Activated naive CD4-positive, alpha-beta T cell (primary cell): ENCODE measurements at regions not wholly inside any gene's neighbourhood (a gene's known extent, or its start where the extent isn't known, plus 50 kb on each side); places are given as distances from the start of the nearest gene placed in this dataset.
A peak's percentile ranks its signal among the peaks of the same experiment; 100 is the strongest.
"Not testable (repeated sequence)": the region's sequence is repeated elsewhere in the genome, so short reads cannot be mapped to it uniquely, and the experiment has no call there.

ENCODE experiments used
- DNase-seq, 4 experiments: peaks; one replicate each; lab custom pipeline; 2025; lab: John Stamatoyannopoulos, UW

DNA sequence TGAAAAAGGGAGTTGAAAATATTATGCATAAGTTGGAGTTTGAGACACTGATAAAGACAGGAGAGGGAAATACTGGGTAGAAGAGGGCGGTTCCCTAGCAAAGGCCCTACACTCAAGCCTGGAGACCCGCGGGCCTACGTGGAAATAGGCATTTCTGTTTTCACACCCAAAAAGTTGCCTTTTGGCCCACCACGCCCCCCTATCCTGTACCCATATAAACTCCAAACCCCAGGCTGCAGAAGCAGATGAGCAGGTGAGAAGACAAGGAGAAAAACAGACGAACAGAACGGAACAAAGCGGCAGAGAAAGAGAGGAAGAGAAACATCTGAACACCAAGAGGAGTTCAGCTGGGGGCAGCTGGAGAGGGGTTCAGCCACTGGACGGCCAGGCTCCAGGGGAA is 177.9 kb downstream of the GALC start:
- DNase-seq = no peak

DNA sequence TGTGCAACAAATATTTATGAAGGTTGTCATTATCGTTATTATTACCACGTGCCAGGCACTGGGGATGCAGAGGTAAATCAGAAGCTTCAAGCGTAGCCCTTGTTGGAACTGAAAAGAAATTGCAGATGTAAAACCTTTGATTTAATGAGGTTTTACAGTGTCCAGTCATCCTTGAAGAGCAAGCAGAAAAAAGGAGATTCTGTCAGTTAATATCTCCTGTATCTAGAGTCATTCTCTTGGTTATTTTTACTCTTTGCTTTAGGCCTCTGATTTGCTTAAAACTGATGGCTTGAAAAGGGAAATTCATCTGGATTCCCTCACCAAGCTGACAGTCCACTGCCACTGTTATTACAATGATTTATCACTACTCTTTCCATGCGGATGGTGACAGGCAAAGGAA is 179.3 kb downstream of the GALC start:
- no peak for DNase-seq

DNA sequence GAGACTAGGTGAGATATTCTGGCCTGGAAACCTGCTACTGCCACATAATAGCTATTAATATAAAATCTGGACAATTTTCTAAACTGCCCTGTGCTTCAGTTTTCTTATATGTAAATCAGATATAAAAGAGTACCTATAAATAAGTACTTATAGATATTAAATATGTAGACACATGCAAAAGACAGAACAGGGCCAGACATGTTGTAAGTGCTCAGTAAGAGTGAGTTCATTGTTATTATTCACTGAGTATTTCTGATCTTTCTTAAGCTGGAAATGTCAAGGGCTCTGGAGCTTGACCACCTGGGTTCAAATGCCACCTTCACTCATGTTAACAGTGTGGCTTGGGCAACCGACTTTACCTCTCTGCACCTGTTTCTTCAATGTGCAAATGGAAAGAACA is 179.8 kb downstream of the GALC start:
- DNase-seq = no peak

DNA sequence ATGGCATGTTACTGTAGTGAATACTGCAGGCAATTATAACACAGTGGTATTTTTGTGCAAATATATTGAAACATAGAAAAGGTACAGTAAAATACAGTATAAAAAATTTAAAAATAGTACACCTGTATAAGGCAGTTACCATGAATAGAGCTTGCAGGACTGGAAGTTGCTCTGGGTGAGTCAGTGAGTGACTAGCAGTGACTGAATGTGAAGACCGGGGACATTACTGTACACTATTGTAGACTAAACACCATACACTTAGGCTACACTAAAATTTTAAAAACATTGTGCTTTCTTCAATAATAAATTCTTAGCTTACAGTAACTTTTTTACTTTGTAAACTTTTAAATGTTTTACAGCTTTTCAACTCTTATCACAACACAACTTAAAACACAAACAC is 181.7 kb downstream of the GALC start:
- DNase-seq = no peak

DNA sequence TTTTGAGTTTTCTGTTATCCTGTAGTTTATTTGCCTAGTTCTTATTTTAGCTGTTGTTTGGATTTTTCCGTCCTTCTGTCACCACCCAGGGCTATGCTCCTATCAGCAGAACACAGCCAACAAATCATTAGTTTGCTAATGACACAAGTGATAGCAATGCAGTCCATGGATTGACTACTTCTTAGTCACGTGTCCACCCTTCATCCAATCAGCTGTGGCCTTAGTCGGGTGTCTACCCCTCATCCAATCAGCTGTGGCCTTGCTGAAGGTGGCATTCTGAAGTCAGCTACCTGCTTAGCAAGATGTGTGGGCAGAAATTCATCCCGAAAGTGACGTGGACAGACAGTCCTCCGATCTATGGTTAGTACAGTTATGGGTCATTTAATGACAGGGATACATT is 182.3 kb downstream of the GALC start:
- no peak for DNase-seq

DNA sequence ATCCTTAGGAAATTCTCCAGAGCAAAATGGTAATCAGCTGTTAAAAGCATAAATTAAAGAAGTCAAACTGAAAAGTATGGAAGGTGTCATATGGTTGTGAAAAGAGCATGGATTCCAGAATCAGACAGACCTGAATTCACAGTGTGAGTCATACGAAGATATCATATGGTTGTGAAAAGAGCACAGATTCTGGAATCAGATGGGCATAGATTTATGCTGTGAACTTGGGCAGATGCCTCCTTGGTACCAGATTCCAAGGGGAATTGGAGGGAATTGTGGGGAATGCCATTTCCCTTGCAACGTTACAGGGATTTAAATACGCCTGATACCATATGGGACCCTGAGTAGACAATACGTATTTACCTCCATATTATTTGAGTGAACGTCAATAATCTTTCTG is 183.7 kb downstream of the GALC start:
- no peak for DNase-seq

DNA sequence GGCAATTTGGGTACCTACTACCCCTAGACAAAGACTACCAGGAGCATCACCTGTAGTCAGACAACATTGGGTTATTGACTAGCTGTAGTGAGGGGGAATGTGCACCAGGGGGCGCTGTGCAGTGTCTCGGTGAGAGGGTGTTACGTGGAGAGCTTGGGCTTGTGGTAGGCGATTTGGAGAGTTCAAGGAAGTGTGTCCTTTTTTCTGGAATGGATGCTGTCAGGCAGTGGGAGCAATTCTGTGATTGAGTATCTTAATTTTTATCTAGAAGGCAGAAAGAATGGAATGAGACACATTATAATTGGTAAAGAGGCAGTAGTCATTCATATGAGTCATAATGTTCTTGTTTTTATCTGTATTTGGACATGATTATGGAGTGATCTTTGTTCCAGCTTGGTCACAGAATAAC is 187.7 kb downstream of the GALC start:
- DNase-seq = peak in 2 of 4 experiments; percentile 0 to 46

DNA sequence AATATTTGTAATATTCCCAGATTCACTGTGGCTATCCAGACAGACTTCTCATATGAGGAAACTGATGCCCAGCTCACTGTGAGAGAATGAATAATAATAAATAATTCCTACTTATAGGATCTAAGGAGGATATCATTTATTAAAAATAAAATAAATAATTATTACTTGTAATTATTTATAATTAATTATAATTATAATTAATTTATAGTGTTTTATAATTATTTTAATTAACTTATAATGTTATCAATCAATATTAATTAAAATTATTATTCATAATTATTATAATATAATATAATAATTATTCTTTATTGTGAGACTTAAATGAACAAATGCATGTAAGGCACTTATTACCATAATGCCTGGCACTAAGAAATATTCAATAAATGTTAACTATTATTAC is 192.8 kb downstream of the GALC start:
- no peak for DNase-seq

DNA sequence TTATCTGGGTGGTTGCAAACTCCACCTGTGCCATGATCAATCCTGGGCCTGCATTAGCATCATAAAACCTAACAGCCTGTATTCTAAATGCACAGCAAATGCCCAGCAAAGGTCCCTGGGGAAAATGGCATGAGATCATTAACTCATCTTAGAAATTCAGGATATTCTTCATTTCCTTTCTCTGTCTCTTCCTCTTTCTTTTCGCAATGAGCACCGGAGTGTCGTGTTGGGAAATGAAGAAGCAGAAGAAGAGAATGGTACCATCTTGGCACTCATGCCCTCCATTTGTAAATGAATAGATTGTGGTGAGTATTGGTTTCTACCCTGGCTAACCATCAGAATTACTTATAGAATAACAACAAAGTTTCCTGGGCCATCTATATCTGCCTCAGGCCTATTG is 193.6 kb downstream of the GALC start:
- DNase-seq = no peak

DNA sequence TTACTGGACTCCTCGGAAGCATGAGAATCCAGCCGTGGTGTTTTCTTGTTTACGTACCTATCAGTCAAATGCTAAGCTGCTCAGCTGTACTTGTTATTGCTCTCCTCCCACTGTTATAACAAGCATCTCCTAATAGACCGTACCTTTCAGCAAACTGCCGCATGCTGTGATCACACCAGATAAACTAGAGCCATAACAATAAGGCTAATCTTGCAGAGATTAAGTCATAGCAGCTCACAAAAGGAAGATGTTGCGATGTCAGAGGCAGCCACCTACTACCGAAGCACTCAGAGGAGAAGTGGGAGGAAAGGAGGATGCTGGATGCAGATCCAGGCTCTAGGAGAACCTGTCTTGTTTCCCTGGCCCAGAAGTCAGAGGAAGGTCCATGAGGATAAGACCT is 196.0 kb downstream of the GALC start:
- DNase-seq = no peak

DNA sequence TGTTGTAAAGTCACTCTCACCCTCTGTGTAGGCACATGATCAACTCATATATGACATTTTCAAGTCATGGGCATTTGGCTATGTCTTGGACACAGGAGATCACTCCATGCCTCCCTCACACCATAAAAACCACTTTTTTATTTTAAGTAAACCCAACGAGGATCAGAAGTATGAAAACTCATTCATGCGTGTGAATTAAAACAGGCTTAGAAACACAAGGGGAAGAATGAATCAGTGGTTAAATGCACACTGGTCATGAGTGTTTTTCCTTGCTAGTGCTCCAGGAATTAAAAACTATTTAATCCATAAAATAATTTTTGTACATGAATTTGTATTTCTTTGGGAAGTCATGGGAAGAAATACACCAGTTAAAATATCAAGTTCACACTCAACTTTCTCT is 198.4 kb downstream of the GALC start:
- DNase-seq = no peak

DNA sequence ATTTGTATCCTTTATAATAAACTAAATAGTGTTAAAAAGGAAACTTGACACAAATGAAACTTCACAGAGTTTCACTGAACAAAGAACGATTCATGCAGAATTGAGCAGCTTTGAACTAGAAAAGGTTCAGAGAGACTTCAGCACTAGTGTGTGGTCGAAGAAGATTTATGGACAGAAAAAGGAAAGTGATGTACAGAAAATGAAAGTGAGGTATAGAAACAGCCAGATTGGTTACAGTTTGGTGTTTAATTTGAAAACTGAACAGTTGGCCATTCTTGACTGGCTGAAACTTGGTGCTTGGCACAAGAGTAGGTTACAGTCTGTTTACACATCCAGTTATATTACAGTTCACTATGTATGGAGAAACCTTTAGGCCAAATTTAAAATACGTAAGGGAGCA is 207.1 kb downstream of the GALC start:
- DNase-seq = no peak

DNA sequence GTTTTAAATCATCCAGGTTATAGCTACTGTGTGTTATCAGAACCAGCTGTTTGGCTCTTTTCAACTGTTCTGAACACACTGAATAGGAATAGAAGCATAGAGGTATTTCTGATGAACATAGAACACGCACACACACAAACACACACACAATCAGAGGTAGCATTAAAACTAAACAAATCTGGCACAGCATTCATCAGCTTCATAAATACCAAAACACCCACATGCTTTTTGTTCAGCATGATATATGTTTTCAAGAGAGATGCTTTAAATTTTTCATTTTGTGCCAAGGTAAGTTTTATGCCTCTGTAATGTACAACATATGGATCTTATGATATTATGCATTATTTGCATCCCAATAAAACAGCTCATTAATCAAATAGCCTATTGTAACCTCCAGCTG is 208.6 kb downstream of the GALC start:
- no peak for DNase-seq

DNA sequence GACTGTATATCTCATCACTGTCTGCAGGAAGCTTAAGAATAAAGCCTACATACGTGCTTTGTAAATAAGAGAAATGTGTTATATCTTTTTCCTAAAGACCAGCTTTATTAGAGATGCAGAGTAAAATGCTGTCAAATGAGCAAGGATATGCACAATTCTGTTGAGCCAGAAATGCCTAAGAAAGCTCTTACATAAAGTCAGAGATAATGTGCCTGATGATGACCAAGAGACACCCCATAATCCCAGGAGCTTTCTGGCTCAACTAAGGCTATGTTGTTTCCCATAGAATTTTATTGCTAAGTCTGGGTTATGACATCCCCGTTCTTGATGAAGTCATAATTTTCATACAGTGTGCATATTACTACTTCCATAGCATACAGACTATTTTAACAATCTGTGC is 209.9 kb downstream of the GALC start:
- no peak for DNase-seq

DNA sequence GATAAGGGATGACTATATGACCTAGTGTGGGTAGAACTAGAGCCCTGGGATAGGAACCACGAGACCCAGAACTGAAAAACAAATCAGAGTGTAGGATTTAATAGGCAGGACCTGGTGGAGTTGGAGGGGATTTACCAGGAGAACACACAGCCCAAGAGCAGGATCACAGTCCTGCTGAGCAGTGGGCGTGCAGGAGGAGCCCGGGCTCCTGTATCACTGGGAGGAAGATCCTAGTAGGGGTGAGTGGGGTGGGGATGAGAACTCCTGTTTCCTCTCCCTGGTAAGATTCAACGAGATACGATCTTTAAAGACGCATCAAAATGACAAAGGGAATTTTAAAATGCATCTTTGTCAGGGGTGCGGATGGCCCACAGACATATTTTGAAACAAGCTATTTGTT is 220.1 kb downstream of the GALC start:
- no peak for DNase-seq

DNA sequence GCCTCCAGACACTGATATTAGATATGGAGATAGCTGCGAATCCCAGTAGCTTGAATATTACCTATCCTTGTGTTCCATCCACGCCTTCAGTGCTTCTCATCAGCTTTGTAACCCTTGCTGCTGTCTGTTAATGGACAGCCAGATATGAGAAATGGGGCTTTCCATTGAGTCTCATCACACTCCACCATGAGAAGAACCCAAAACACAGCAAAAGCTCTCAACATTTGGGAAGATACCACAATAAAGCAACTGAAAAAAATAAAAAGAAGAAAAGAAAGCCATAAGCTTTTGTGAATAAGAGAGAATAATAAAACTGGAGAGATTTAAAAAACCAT is 225.4 kb downstream of the GALC start:
- DNase-seq = no peak

DNA sequence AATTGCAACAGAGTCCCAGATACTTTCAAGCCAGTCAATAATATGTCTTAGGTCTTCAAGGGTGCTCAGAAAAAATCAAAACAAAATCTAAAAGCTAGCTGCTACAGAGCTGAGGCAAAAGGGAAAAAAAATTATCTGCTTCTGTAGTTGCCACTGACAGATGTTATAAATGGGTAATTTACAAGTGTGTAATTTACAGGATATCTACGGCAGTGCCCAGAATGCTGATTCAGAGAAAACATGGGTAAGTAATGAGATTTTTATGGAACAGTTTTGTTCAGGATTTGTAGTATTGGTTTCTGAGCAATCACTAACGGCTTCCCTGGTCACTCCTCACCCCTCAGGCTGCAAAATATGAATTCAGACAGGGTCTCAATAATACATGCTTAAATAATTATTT is 234.1 kb downstream of the GALC start:
- DNase-seq = no peak

DNA sequence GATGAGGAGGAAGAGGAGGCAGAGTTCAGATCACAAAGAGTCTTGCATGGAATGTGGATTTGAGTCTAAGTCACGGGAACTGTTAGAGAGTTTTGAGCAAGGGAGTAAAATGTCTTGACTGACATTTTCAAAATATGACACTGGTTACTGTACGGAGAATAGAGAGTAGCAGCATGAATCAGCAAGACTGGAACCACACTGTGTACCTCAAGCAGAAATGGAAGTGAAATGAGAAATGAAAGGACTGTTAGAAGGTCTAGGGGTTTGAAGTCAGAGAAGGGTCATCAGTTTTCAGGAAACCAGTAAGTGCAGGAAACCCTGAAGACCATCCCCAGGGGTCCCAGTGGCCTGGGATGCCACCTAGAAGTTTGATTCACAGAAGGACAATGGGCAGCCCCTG is 236.3 kb downstream of the GALC start:
- no peak for DNase-seq

DNA sequence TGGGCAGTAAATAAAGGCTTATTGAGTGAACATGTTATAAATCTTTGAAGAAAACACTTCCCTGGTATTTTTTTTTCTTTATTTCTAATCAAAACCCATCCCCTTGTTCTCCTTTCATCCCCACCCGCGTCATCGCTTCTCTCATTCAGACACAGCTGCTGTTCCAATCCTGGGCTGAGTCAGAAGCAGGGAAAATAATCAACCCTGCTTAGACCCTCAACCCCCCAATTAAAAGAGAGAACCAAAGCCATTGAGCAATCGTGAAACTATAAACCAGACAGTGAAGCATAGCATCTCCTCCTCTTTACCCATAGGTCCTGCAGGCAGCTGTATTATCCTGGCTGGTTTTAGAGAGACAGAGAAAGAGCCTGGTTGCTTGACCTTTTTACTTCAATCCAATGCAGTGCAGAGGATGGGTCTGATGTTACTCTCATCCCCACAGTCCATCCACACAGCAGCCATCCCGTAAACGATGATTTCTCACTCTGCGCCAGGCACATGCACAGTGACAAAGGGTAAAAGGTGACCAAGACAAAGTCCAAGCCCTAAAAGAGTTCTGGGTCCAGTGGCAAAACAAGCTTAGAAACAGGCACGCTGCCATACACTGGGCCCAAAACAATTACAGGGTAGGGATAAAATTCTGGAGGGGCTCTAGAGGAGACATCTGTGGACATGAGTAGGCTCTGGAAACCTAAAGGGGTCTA is 238.3 kb downstream of the GALC start:
- no peak for DNase-seq

DNA sequence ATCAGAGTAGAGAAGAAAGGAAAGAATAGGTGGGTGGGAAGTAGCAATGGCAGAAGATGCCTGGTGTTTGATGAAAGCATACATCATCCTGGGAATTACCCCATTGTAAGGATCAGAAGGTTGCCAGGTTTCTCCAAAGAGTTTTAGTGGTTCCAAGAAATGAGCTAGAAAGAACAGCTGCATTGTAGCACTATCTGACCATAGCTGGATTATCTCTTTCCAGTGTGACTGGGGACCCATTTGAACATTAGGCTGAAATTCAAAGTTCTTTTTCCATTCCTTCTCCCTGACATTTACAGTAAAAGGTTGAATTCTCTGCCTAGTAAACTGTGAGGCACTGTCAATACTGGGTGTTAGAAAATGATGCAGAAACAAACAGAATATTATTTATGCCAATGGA is 244.4 kb downstream of the GALC start:
- DNase-seq = no peak

DNA sequence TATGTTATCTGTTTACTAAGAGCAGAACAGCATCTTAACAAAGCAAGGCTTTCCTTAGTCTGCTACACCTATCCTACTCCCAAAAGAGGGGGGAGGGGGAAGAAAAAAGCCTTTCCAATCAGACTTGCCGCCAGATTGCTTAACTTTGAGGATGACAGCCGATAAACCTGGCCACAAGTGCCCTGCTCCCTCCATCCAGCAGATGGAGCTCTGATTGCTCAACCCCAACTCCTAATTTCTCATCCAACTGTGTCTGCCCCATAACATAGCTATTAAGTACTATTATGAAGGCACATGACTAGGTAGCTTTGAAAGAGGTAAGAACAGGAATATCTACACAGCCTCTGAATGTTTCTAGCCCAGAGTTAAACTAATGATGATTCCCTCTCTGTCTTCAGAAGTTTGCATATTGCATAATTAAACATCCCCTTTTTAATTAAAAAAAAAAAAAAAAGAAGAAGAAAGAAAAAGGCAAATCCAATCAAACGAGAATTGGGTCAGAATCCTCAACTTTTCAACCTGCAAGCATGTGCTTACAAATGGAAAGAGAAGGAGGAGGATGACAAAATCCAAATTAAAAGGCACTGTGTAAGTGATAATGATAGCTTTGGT is 247.4 kb downstream of the GALC start:
- DNase-seq = no peak

DNA sequence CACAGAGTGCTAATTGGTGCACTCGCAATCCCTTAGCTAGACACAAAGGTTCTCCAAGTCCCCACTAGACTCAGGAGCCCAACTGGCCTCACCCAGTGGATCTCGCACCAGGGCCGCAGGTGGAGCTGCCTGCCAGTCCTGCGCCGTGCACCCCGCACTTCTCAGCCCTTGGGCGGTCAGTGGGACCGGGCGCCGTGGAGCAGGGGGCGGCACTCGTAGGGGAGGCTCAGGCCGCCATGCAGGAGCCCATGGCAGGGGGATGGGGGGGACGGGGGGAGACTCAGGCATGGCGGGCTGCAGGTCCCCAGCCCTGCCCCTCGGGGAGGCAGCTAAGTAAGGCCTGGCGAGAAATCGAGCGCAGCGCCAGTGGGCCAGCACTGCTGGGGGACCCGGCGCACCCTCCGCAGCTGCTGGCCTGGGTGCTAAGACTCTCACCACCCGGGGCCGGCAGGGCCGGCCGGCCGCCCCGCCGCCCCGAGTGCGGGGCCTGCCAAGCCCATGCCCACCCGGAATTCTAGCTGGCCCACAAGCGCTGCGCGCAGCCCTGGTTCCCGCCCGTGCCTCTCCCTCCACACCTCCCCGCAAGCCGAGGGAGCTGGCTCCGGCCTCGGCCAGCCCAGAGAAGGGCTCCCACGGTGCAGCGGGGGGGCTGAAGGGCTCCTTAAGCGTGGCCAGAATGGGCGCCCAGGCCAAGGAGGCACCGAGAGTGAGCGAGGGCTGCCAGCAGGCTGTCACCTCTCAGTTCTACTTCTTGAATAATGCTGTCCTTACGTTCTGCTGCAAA is 258.2 kb downstream of the GALC start:
- not testable (repeated sequence) for DNase-seq

DNA sequence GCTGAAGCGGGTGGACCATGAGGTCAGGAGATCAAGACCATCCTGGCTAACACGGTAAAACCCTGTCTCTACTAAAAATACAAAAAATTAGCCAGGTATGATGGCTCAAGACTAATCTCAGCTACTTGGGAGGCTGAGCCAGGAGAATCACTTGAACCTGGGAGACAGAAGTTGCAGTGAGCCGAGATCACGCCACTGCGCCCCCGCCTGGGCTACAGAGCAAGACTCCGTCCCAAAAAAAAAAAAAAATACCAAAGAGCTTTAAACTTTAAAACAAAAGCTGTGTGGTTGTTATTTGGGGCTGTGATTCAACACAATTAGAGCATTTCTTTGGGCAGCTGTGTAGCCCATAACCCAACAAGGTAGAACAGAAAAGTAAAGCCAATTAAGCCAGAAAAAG is 259.9 kb downstream of the GALC start:
- not testable (repeated sequence) for DNase-seq

DNA sequence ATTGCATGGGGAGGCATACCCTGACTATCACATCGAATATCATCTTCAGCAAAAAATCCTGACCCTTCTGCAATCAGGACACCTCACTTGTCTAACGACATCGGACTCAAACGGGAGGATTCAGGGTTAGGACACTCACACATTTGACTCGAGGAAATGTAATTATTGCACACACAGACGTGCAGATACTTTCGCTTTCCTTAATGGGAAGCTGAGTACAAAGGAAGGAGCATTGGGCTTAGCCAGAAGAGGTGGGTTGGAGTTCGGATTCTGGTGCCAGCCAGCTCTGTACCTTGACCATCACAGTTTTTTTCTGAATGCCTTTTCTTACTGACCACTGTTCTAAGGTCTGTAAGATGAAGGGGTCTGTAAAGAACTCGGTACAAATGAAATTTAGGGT is 260.4 kb downstream of the GALC start:
- DNase-seq = no peak
